ENCODE measurements at regions not wholly inside any gene's neighbourhood (a gene's known extent, or its start where the extent isn't known, plus 50 kb on each side); places are given as distances from the start of the nearest gene placed in this dataset.

DNA sequence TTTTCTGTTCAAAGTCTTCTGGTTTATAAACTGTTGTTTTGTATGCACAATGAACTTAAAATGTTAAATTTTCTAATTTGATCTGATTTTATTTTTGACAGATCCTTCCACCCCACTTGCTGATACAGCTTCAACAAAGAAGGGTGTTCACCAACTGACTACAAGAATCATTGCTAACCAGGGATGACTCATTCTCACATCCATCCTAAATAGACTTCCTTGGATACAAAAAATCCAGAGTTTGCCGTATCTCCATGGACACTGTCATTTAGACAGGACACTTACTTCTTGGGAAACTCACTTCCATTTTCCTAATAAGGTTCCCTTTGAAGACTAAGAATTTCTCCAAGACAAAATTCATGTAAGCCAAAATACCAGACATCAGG is 111.6 kb upstream of the NWD2 start:
- H3K27me3 ChIP-seq, result no peaks in the 10 kb centered on the region
- H3K27ac ChIP-seq, result no peak overlapping the region
- DNase-seq (ENCODE audit: low spot score in 2 of 2), result no peak
- no peaks in the 10 kb centered on the region for H3K9me3 ChIP-seq
- H3K4me1 ChIP-seq, result no peaks in the 10 kb centered on the region
- TF ChIP-seq, protein P1, sequence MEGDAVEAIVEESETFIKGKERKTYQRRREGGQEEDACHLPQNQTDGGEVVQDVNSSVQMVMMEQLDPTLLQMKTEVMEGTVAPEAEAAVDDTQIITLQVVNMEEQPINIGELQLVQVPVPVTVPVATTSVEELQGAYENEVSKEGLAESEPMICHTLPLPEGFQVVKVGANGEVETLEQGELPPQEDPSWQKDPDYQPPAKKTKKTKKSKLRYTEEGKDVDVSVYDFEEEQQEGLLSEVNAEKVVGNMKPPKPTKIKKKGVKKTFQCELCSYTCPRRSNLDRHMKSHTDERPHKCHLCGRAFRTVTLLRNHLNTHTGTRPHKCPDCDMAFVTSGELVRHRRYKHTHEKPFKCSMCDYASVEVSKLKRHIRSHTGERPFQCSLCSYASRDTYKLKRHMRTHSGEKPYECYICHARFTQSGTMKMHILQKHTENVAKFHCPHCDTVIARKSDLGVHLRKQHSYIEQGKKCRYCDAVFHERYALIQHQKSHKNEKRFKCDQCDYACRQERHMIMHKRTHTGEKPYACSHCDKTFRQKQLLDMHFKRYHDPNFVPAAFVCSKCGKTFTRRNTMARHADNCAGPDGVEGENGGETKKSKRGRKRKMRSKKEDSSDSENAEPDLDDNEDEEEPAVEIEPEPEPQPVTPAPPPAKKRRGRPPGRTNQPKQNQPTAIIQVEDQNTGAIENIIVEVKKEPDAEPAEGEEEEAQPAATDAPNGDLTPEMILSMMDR (IDR thresholded peaks at IDR 0.05), result no peak
- no peak for TF ChIP-seq EP300 (IDR thresholded peaks at IDR 0.05)
- TF ChIP-seq POLR2A (IDR thresholded peaks at IDR 0.05), result no peak
- no peaks in the 10 kb centered on the region for H3K36me3 ChIP-seq
- 84 to 86% methylated on average over 1 of the region's 1 CpG for WGBS, 2 donors
- no peak overlapping the region for H3K4me3 ChIP-seq

DNA sequence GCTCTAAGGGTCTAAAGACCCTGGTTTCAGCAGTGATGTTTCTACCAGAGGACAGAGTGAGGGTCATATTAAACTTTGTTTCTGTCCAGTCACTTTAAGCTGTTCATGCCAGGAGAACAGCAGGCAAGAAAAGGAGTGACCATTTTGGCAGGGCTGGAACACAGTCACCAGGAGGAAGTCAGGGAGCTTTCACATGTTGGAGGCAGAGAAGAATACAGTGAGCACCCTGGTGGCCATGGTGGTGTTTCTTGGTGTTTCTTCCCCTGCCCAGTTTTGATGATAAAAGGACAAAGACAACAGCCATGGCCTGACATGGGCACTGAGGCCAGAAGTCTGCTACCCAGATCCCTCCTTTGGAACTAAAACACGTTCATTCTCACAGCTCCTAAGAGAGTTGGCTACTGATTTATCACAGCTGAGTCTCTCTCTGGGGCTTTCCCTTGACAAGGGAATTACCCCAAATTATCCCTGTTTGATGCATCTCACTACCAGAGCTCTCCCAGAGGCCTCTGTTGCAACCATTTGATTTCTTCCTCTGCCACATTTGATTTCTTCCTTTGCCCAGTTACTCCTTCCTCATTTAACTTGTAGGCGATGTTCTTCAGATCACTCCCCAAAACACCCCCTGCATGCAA is 106.4 kb upstream of the NWD2 start:
- no peak for DNase-seq (ENCODE audit: low spot score in 2 of 2)
- 66 to 75% methylated on average over 2 of the region's 2 CpGs for WGBS, 2 donors
- TF ChIP-seq, protein P1 (IDR thresholded peaks at IDR 0.05), result no peak
- TF ChIP-seq POLR2A (IDR thresholded peaks at IDR 0.05) (no peak), EP300 (IDR thresholded peaks at IDR 0.05) (no peak)
- H3K27me3 ChIP-seq, result no peaks in the 10 kb centered on the region
- H3K4me1 ChIP-seq, result no peaks in the 10 kb centered on the region
- H3K27ac ChIP-seq, result no peak overlapping the region
- no peaks in the 10 kb centered on the region for H3K36me3 ChIP-seq
- H3K9me3 ChIP-seq, result peaks cover 0 to 4% (median 0%) of the 10 kb centered on the region in 4 donors
- no peak overlapping the region for H3K4me3 ChIP-seq

DNA sequence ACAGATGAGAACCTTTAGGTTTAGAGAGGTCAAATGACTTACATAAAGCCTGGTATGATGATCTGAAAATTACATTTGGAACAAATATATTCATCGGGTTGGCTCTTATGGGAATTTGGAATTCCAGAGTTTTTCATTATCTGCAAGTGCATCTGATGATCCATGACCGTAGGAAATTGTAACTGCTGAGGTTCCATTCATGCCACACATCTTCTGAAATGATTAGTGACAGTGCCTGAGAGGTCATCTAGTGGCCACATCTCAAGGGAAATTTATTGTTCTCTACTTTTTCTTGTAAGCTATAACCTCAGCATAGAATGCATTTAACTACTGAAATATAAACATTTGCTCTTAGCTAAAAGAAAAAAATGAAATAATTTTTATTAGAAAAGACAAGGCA is 105.8 kb upstream of the NWD2 start:
- no peaks in the 10 kb centered on the region for H3K27me3 ChIP-seq
- no peaks in the 10 kb centered on the region for H3K4me1 ChIP-seq
- no peak overlapping the region for H3K4me3 ChIP-seq
- TF ChIP-seq POLR2A (IDR thresholded peaks at IDR 0.05) (no peak), EP300 (IDR thresholded peaks at IDR 0.05) (no peak)
- TF ChIP-seq, protein P1 (IDR thresholded peaks at IDR 0.05), result no peak
- 32 to 38% methylated on average over 2 of the region's 2 CpGs for WGBS, 2 donors
- no peak overlapping the region for H3K27ac ChIP-seq
- H3K9me3 ChIP-seq, result peaks cover 0 to 4% (median 0%) of the 10 kb centered on the region in 4 donors
- no peaks in the 10 kb centered on the region for H3K36me3 ChIP-seq
- no peak for DNase-seq (ENCODE audit: low spot score in 2 of 2)

DNA sequence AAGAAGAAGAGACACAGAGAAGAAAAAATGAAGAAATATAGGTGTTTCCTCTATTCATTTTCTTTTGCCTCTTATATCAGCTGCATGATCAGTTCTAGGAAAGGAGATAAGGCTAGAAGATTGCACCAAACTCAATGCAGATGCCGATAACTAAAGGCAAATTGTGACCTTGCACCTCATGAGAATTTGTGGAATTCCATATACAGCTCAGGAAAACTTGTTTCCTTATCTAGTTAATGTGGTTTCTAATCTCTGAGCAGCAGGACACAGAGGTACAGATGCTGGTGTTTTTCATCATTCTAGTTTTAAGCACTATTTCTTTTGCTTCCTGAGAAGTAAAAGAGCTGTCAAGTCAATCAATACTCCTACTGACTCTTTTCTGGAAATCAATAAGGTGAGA is 104.6 kb upstream of the NWD2 start:
- Histone ChIP-seq H3K27me3 (no peaks in the 10 kb centered on the region), H3K4me1 (no peaks in the 10 kb centered on the region), H3K4me3 (no peak overlapping the region), H3K36me3 (no peaks in the 10 kb centered on the region), H3K9me3 (peaks cover 0 to 7% (median 0%) of the 10 kb centered on the region in 4 donors), H3K27ac (no peak overlapping the region)
- TF ChIP-seq POLR2A (IDR thresholded peaks at IDR 0.05), result no peak
- no peak for TF ChIP-seq EP300 (IDR thresholded peaks at IDR 0.05)
- TF ChIP-seq, protein P1 (IDR thresholded peaks at IDR 0.05), result no peak
- no peak for DNase-seq (ENCODE audit: low spot score in 2 of 2)
- 32 to 39% methylated on average over 1 of the region's 1 CpG for WGBS, 2 donors

DNA sequence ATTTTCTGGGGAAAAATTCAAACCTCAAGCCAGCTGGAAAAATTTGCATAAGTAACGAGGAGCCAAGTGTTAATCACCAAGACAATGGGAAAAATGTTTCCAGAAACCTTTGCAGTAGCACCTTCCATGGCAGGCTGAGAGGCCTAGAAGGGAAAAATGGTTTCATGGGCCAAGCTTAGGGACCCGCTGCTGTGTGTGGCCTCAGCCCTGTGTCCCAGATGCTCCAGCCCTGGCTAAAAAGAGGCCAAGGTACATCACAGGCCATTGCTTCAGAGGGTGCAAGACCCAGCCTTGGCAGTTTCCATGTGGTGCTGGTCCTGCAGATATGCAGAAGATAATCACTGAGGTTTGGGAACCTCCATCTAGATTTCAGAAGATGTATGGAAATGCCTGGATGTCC is 98.3 kb upstream of the NWD2 start:
- WGBS, 2 donors, result 68 to 88% methylated on average over 2 of the region's 2 CpGs
- Histone ChIP-seq H3K9me3 (peaks cover 0 to 20% (median 0%) of the 10 kb centered on the region in 4 donors), H3K4me1 (no peaks in the 10 kb centered on the region), H3K27me3 (no peaks in the 10 kb centered on the region), H3K4me3 (no peak overlapping the region), H3K36me3 (no peaks in the 10 kb centered on the region), H3K27ac (no peak overlapping the region)
- DNase-seq (ENCODE audit: low spot score in 2 of 2), result no peak
- no peak for TF ChIP-seq POLR2A (IDR thresholded peaks at IDR 0.05)
- no peak for TF ChIP-seq EP300 (IDR thresholded peaks at IDR 0.05)
- TF ChIP-seq, protein P1 (IDR thresholded peaks at IDR 0.05), result no peak
